Posterior cingulate gyrus (tissue), 11 donors: ENCODE measurements at regions not wholly inside any gene's neighbourhood (a gene's known extent, or its start where the extent isn't known, plus 50 kb on each side); places are given as distances from the start of the nearest gene placed in this dataset.
"Not testable (repeated sequence)": the region's sequence is repeated elsewhere in the genome, so short reads cannot be mapped to it uniquely, and the experiment has no call there.

Source experiments
- DNase-seq, 10 donors: peaks; one replicate each; pipeline versions ENCODE4 v3.0.0 to v3.0.0-alpha.2; 2020 to 2021; ENCODE audit warnings: mixed read lengths in 3 of 10
- intact Hi-C: fragments of 100-400 bp; cut with DNase I; formaldehyde crosslinking; loops from one replicate; pipeline ENCODE4 v1.15.1; 2023

DNA sequence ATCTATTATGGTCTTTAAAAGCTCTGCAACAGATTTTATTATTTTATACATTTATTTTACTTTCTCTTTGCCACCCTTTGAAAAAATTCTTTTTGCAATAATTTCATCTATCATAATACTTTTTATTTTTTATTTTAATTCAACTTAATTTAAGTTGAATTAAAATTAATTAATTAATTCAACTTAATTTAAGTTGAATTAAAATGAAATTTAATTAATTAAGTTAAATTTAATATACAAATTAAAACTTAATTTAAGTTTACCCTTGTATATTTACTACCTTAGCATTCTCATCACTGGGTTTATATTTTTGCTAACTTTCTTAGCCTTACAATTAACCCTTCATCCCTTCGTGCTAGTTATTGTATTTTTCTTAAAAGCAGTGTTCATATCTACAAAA lies 301.4 kb downstream of the SLITRK5 start:
- intact Hi-C loops: no loop called here
- no peak for DNase-seq

- DNase-seq: no peak
- intact Hi-C loops: no loop called here
These were observed 303.9 kb downstream of the SLITRK5 start for GRCh38 chr13:87975035-87975434.

- intact Hi-C loops: not testable (repeated sequence)
- DNase-seq: peak in 2 of 10 donors; percentile 57 to 81
These were observed 305.5 kb downstream of the SLITRK5 start for GRCh38 chr13:87976650-87977049.

DNA sequence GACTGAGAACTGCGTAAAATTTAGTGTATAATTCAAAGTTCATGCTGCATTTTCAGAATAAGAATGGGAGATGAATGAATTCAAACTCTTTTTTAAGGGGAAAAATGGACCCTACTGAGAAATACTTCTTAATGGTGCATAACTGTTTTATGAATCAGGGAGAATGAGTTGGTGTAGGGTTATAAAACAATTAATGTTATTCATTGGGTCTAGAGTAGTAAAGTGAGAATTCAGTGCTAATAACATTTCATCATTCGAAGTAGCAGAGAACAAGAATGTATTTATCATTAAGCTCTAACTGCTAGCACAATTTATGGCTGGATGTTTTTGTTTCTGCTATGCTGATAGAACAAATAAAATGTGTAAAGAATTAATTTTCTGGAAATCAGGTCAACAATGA lies 310.2 kb downstream of the SLITRK5 start:
- intact Hi-C loops: no loop called here
- no peak for DNase-seq

- intact Hi-C loops: no loop called here
- no peak for DNase-seq
These were observed 311.2 kb downstream of the SLITRK5 start for GRCh38 chr13:87982400-87982799.

GRCh38 chr13:87986639-87987250 lies 315.6 kb downstream of the SLITRK5 start:
- DNase-seq: no peak
- intact Hi-C loops: no loop called here

- intact Hi-C loops: no loop called here
- DNase-seq: no peak
These were observed 326.9 kb downstream of the SLITRK5 start for GRCh38 chr13:87998081-87998480.

- DNase-seq: no peak
- intact Hi-C loops: no loop called here
These were observed 328.1 kb downstream of the SLITRK5 start for GRCh38 chr13:87999240-87999700.

- intact Hi-C loops: no loop called here
- no peak for DNase-seq
These were observed 328.6 kb downstream of the SLITRK5 start for GRCh38 chr13:87999788-88000187.

DNA sequence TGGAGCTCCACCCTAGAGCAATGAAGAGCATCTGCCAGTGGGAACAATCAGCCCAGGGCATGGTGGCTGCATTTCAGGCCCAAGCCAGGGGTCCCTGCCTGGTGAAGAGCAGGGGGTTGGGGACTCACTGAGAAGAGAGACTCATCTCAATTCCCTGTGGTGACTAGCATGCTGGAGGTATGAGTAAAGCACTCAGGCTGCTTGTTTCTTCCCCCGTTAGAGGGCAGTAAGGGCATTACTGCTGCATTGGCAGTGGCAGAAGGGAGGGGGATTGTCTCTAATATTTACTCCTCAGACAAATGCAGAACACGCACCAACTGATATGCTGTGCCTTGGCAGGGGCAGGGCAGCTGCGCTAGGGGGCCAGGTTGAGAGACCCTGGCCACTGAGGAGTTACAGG lies 329.1 kb downstream of the SLITRK5 start:
- DNase-seq: no peak
- intact Hi-C loops: no loop called here

- intact Hi-C loops: no loop called here
These were observed 329.6 kb downstream of the SLITRK5 start for GRCh38 chr13:88000787-88001186.

DNA sequence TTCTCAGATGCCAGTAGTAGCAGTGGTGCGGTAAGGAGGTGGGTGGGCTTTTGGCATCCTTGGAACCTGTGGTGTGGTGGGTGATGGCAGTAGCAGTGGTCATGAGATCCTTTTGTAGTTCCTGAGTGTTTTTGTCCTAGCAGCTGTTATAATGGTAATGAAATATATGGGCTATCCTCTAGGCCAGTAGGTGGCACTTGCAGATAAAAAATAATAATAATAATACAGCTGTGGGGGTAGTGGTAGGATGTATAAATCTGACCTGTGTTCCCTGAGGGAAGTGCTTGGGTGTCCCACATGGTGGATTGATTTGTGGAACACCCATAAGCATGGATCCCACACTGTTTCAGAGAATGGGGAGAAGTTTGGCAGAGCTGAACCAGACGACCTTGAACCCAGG lies 334.0 kb downstream of the SLITRK5 start:
- no peak for DNase-seq
- intact Hi-C loops: no loop called here

More at GRCh38 chr13:88000787-88001186, 329.6 kb downstream of the SLITRK5 start:
- no peak for DNase-seq

- DNase-seq: no peak
- intact Hi-C loops: no loop called here
These were observed 343.4 kb downstream of the SLITRK5 start for GRCh38 chr13:88014527-88014926.

- intact Hi-C loops: no loop called here
- no peak for DNase-seq
These were observed 351.4 kb downstream of the SLITRK5 start for GRCh38 chr13:88022431-88023208.

GRCh38 chr13:88026241-88026640 lies 355.1 kb downstream of the SLITRK5 start:
- intact Hi-C loops: no loop called here
- DNase-seq: no peak

DNA sequence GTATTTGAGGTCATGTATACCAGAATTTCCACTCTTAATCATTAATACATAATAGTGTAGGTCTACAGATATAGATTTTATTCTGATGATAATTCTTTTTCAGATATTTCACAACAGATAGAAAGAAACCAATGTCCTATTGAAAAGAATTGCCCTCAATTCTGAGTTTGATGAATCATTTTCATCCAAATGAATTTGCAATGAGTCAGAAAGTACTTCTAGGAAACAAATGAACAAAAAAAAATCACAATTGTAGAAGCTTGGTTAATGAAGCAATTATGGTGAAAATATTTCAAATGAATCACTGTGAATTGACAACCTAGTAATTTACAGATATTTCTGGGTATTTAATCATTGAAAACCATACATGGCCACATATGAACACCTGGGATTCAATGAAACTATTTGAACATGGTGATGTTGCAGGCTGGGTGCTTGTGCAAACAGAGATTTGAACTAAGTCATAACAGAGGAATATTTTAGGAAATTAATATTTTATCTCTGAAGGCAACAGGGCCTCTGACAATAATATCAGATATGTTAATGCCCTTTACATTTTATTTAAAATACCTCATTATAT lies 360.9 kb downstream of the SLITRK5 start:
- no peak for DNase-seq
- intact Hi-C loops: no loop called here

DNA sequence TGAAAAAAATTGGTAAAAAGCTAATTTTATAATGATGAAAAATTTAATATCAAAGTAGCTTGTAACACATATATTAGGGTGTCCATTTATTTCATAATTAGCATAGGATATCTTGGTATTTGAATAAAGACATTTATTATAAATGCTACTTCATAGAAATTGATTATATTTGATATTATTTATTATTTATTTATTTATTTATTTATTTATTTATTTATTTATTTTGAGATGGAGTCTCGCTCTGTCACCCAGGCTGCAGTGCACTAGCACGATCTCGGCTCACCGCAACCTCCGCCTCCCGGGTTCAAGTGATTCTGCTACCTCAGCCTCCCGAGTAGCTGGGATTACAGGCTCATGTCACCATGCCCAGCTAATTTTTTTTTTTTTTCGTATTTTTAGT lies 365.0 kb downstream of the SLITRK5 start:
- intact Hi-C loops: not testable (repeated sequence)
- DNase-seq: peak in 2 of 10 donors; percentile 47 to 49

- no peak for DNase-seq
- intact Hi-C loops: no loop called here
These were observed 371.3 kb downstream of the SLITRK5 start for GRCh38 chr13:88042489-88042888.

DNA sequence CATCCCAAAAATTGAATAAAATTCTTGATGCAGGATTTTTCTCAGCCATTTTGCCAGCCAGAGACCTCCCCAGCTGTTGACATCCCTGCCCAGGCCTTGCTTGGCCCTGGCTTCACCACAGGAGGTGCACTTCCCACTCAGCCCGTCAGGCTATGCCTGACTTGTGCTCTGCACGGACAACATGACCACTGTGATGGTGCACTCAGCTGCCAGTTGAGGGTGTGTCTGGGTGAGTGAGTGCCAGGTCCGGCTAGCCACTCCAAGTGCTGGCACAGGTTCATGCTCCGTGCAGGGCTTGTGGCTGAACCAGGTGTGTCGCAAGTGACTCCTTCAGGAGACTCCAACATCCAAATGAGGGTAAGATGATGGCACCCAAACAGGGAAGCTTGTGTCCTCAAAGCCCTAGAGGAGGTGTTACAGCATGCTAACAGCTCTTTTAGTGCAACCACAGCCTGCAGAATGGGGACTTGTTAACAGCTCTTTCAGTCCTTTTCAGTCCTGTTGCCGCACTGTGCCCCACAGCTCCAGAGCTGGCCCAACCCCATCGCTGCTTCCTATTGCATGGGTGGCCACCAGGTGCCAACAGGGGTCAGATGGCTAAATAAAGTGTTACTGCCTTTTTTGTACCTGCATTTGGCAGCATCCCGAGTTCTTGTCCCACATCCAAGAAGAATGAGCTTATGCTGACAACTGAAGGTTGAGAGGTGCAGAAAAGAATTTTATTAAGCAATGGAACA lies 380.7 kb downstream of the SLITRK5 start:
- DNase-seq: peak in 2 of 10 donors; percentile 52 to 60
- intact Hi-C loops: no loop called here

DNA sequence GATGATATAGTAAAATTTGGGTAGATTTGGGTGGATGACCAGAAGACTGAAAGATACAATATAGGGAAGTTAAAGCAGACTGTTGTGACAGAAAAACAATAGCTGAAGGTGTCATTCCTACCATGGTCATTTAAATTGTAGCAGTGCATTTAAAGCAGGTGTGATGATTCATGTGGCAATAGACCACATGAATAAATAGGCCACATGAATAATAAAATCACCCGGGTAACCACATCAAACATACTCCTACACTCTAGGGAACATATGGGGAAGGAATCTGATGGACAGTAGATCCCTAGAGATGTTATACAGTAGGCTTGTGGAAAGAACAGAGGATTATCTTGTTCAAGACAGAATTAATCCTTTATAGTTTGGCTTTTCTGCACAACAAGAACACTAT lies 392.6 kb downstream of the SLITRK5 start:
- no peak for DNase-seq
- intact Hi-C loops: no loop called here

DNA sequence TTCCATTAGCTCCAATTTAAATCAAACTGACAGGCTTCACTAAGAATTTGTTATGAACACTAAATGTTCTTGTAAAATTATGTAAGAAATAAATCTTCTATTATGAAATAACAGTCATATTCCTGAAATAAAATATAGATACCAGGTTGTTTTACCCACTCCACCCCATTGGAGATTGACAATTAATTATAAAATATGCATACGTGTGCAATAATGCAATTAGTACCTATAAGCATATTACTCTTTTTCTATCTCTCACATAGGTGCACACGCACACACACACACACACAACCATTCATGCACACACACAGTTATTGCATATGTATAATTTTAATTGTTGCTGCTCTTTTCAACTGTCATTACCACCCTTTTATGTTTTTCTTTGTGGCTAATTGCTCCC lies 395.7 kb downstream of the SLITRK5 start:
- intact Hi-C loops: no loop called here

More for the DNA sequence above, 395.7 kb downstream of the SLITRK5 start:
- no peak for DNase-seq
